ENCODE measurements at regions not wholly inside any gene's neighbourhood (a gene's known extent, or its start where the extent isn't known, plus 50 kb on each side); places are given as distances from the start of the nearest gene placed in this dataset.
"Not testable (repeated sequence)": the region's sequence is repeated elsewhere in the genome, so short reads cannot be mapped to it uniquely, and the experiment has no call there.

GRCh38 chr2:107570876-107571275, 255.8 kb upstream of the RGPD4 start:
- no peaks in the 10 kb centered on the region for H3K36me3 ChIP-seq (ENCODE audit: control insufficient read depth, insufficient read depth, low read length)
- H3K4me3 ChIP-seq (replicated peaks; ENCODE audit: low read depth, low read length) = no peak overlapping the region
- H3K27me3 ChIP-seq (replicated peaks; ENCODE audit: control insufficient read depth, insufficient read depth, low read length) = no peaks in the 10 kb centered on the region
- DNase-seq (ENCODE audit: extremely low read depth, insufficient read length) = no peak
- TF ChIP-seq, protein P1, sequence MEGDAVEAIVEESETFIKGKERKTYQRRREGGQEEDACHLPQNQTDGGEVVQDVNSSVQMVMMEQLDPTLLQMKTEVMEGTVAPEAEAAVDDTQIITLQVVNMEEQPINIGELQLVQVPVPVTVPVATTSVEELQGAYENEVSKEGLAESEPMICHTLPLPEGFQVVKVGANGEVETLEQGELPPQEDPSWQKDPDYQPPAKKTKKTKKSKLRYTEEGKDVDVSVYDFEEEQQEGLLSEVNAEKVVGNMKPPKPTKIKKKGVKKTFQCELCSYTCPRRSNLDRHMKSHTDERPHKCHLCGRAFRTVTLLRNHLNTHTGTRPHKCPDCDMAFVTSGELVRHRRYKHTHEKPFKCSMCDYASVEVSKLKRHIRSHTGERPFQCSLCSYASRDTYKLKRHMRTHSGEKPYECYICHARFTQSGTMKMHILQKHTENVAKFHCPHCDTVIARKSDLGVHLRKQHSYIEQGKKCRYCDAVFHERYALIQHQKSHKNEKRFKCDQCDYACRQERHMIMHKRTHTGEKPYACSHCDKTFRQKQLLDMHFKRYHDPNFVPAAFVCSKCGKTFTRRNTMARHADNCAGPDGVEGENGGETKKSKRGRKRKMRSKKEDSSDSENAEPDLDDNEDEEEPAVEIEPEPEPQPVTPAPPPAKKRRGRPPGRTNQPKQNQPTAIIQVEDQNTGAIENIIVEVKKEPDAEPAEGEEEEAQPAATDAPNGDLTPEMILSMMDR (IDR thresholded peaks at IDR 0.05; ENCODE audit: insufficient read depth, low read length, poor library complexity, severe bottlenecking) = no peak

- H3K27me3 ChIP-seq (replicated peaks; ENCODE audit: control insufficient read depth, insufficient read depth, low read length) = not testable (repeated sequence)
Observed at GRCh38 chr2:107572890-107573289, 253.8 kb upstream of the RGPD4 start.

GRCh38 chr2:107576991-107577390, 249.7 kb upstream of the RGPD4 start:
- DNase-seq (ENCODE audit: extremely low read depth, insufficient read length) = no peak
- Histone ChIP-seq H3K36me3 (ENCODE audit: control insufficient read depth, insufficient read depth, low read length) (no peaks in the 10 kb centered on the region), H3K4me3 (replicated peaks; ENCODE audit: low read depth, low read length) (no peak overlapping the region), H3K27me3 (replicated peaks; ENCODE audit: control insufficient read depth, insufficient read depth, low read length) (no peaks in the 10 kb centered on the region)
- TF ChIP-seq, protein P1 (IDR thresholded peaks at IDR 0.05; ENCODE audit: insufficient read depth, low read length, poor library complexity, severe bottlenecking) = no peak

More at GRCh38 chr2:107572890-107573289, 253.8 kb upstream of the RGPD4 start:
- DNase-seq (ENCODE audit: extremely low read depth, insufficient read length); H3K36me3 ChIP-seq (ENCODE audit: control insufficient read depth, insufficient read depth, low read length); H3K4me3 ChIP-seq (replicated peaks; ENCODE audit: low read depth, low read length): not testable (repeated sequence)

DNA sequence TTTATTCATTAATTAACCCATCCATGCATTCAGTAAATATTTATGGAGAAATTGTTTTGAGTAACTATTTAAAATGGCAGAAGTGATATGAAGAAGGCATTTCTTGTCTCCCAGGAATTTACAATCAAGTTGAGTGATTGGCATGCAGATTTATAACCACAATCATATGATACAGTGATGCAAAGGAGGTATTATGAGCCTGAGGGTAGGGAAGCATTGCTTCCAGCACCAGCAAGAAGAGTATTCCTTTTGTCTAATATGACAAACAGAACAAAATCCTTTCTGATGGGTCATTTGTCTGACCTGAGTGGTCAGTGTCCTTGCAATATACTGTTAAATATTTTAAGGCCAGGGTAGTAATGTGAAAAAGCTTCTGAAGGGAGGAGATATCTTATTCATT, 244.2 kb upstream of the RGPD4 start:
- Histone ChIP-seq H3K36me3 (ENCODE audit: control insufficient read depth, insufficient read depth, low read length) (no peaks in the 10 kb centered on the region), H3K27me3 (replicated peaks; ENCODE audit: control insufficient read depth, insufficient read depth, low read length) (no peaks in the 10 kb centered on the region), H3K4me3 (replicated peaks; ENCODE audit: low read depth, low read length) (no peak overlapping the region)
- DNase-seq (ENCODE audit: extremely low read depth, insufficient read length) = no peak
- TF ChIP-seq, protein P1 (IDR thresholded peaks at IDR 0.05; ENCODE audit: insufficient read depth, low read length, poor library complexity, severe bottlenecking) = no peak

- H3K27me3 ChIP-seq (replicated peaks; ENCODE audit: control insufficient read depth, insufficient read depth, low read length) = no peaks in the 10 kb centered on the region
- H3K36me3 ChIP-seq (ENCODE audit: control insufficient read depth, insufficient read depth, low read length) = no peaks in the 10 kb centered on the region
- TF ChIP-seq, protein P1 (IDR thresholded peaks at IDR 0.05; ENCODE audit: insufficient read depth, low read length, poor library complexity, severe bottlenecking) = no peak
- no peak for DNase-seq (ENCODE audit: extremely low read depth, insufficient read length)
- H3K4me3 ChIP-seq (replicated peaks; ENCODE audit: low read depth, low read length) = no peak overlapping the region
Observed at GRCh38 chr2:107584577-107584976, 242.1 kb upstream of the RGPD4 start.

GRCh38 chr2:107585851-107586250, 240.8 kb upstream of the RGPD4 start:
- Histone ChIP-seq H3K27me3 (replicated peaks; ENCODE audit: control insufficient read depth, insufficient read depth, low read length) (no peaks in the 10 kb centered on the region), H3K4me3 (replicated peaks; ENCODE audit: low read depth, low read length) (no peak overlapping the region), H3K36me3 (ENCODE audit: control insufficient read depth, insufficient read depth, low read length) (no peaks in the 10 kb centered on the region)
- TF ChIP-seq, protein P1 (IDR thresholded peaks at IDR 0.05; ENCODE audit: insufficient read depth, low read length, poor library complexity, severe bottlenecking) = no peak
- DNase-seq (ENCODE audit: extremely low read depth, insufficient read length) = no peak

All from GM06990 (cell line).